ENCODE measurements at regions not wholly inside any gene's neighbourhood (a gene's known extent, or its start where the extent isn't known, plus 50 kb on each side); places are given as distances from the start of the nearest gene placed in this dataset.

GRCh38 chr6:165776691-165777090 lies 113.7 kb upstream of the PDE10A start:
- Histone ChIP-seq H3K36me3 (ENCODE audit: control insufficient read depth, insufficient read depth, low read length) (no peaks in the 10 kb centered on the region), H3K27me3 (replicated peaks; ENCODE audit: control insufficient read depth, insufficient read depth, low read length) (no peaks in the 10 kb centered on the region)
- no peak for DNase-seq (ENCODE audit: extremely low read depth, insufficient read length)

DNA sequence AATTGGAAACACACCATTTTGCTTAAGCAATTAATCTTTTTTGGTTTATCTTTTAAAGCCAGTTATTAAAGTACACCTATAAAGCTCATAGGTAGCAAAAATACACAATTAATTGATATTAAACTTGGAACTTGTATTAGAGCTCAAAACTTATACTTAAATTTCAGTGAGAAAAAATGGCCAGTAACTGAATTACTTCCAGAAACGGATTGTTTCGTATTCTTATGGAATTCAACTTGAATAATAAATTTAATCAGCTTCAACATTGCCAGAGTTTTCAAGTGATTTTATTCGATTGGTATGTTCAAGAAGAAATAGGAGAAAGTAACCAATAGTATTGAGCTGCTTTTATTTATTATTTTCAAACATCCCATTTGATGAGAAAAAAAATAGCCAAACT lies 112.7 kb upstream of the PDE10A start:
- Histone ChIP-seq H3K36me3 (ENCODE audit: control insufficient read depth, insufficient read depth, low read length) (no peaks in the 10 kb centered on the region), H3K4me3 (replicated peaks; ENCODE audit: low read depth, low read length) (no peak overlapping the region), H3K27me3 (replicated peaks; ENCODE audit: control insufficient read depth, insufficient read depth, low read length) (no peaks in the 10 kb centered on the region)
- DNase-seq (ENCODE audit: extremely low read depth, insufficient read length): no peak
- no peak for TF ChIP-seq CTCF (IDR thresholded peaks at IDR 0.05; ENCODE audit: insufficient read depth, low read length, poor library complexity, severe bottlenecking)

More at GRCh38 chr6:165776691-165777090, 113.7 kb upstream of the PDE10A start:
- no peak overlapping the region for H3K4me3 ChIP-seq (replicated peaks; ENCODE audit: low read depth, low read length)
- TF ChIP-seq CTCF (IDR thresholded peaks at IDR 0.05; ENCODE audit: insufficient read depth, low read length, poor library complexity, severe bottlenecking): no peak

DNA sequence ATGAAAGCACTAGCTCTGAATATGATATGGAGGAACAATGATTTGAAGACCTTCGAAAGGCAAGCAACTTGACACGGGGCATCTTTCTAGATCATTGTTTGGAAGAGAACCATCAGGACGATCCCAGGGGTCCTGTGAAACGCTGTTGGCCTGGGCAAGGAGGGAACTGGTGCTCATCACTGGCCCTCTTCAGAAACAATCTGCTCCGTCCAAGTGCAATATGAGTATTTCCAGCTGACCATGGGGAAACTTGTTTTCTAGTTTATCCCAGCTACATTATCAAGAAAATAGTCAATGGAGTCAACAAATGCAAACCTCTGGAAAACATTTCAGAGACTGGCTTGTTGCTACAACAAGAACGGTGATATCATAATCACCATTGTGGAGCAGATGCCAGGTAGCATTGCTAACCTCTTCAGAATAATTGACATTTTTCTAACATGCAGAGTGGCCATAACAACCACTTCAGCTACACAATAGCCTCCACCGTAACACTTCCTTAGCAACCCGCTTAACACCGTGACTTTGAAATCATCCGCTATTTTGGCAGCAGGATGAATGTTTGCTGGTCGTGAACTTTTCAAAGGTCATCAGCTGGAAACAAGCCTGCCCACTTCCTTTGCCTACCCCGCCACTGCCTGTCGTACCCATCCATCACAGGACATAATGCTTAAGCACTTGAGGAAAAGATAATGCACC lies 112.0 kb upstream of the PDE10A start:
- TF ChIP-seq CTCF (IDR thresholded peaks at IDR 0.05; ENCODE audit: insufficient read depth, low read length, poor library complexity, severe bottlenecking): no peak

GRCh38 chr6:165770397-165771082 lies 107.5 kb upstream of the PDE10A start:
- no peaks in the 10 kb centered on the region for H3K36me3 ChIP-seq (ENCODE audit: control insufficient read depth, insufficient read depth, low read length)
- no peak for DNase-seq (ENCODE audit: extremely low read depth, insufficient read length)
- no peak overlapping the region for H3K4me3 ChIP-seq (replicated peaks; ENCODE audit: low read depth, low read length)
- no peak for TF ChIP-seq CTCF (IDR thresholded peaks at IDR 0.05; ENCODE audit: insufficient read depth, low read length, poor library complexity, severe bottlenecking)
- no peaks in the 10 kb centered on the region for H3K27me3 ChIP-seq (replicated peaks; ENCODE audit: control insufficient read depth, insufficient read depth, low read length)

More for the DNA sequence above, 112.0 kb upstream of the PDE10A start:
- Histone ChIP-seq H3K4me3 (replicated peaks; ENCODE audit: low read depth, low read length) (no peak overlapping the region), H3K36me3 (ENCODE audit: control insufficient read depth, insufficient read depth, low read length) (no peaks in the 10 kb centered on the region), H3K27me3 (replicated peaks; ENCODE audit: control insufficient read depth, insufficient read depth, low read length) (no peaks in the 10 kb centered on the region)
- DNase-seq (ENCODE audit: extremely low read depth, insufficient read length): no peak

DNA sequence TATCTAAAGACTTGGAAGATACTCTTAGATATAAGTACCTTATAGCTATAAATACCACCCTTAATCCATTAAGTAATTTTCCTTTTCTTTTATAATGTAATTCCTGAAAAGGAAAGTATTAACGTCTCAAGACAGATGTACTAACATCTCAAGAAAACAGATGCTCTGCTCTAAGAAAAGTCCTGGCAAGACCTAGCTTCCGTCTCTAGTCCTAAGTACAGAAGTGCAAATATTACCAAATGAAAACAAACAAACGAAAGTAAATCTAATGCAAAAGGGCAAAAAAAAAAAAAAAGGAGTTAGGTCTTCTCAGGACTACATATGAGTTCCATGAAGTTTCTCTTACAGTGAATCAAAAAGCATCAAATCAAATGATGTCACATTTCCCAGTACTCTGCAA lies 106.8 kb upstream of the PDE10A start:
- Histone ChIP-seq H3K4me3 (replicated peaks; ENCODE audit: low read depth, low read length) (no peak overlapping the region), H3K36me3 (ENCODE audit: control insufficient read depth, insufficient read depth, low read length) (no peaks in the 10 kb centered on the region), H3K27me3 (replicated peaks; ENCODE audit: control insufficient read depth, insufficient read depth, low read length) (no peaks in the 10 kb centered on the region)
- TF ChIP-seq CTCF (IDR thresholded peaks at IDR 0.05; ENCODE audit: insufficient read depth, low read length, poor library complexity, severe bottlenecking): no peak
- no peak for DNase-seq (ENCODE audit: extremely low read depth, insufficient read length)
